PC-3 (cell line): ENCODE measurements at regions not wholly inside any gene's neighbourhood (a gene's known extent, or its start where the extent isn't known, plus 50 kb on each side); places are given as distances from the start of the nearest gene placed in this dataset.

Experiments used
- ATAC-seq: fragments of 200-7000 bp; cut with Tn5 transposase; 2 replicates; pipeline ENCODE4 v1.9.1; 2020; ENCODE audit warnings: mild to moderate bottlenecking, moderate library complexity
- BruUV-seq: library from RNA; stranded (reverse); fragments of 400-500 nt; replicated peaks from 2 replicates; lab custom pipeline; 2021; lab: Mats Ljungman, UMichigan
- CTCF ChIA-PET: fragments of 300-600 bp; sonication (Branson Sonifier 250); formaldehyde crosslinking; loops from one replicate; lab custom pipeline; 2022; ENCODE audit warnings: antibody characterized with exemption; lab: Charles Lee
- POLR2A ChIA-PET: fragments of 300-600 bp; sonication (Branson Sonifier 250); formaldehyde crosslinking; loops from one replicate; lab custom pipeline; 2022; ENCODE audit warnings: antibody characterized with exemption; ENCODE audit not compliant: unreplicated experiment; lab: Charles Lee
- DNase-seq: peaks from one replicate; pipeline ENCODE4 v3.0.0-alpha.2; 2015
- H2AFZ ChIP-seq: fragments of 300-600 bp; sonication (generic); 2 replicates; pipeline ENCODE4 v1.6.0; 2016; ENCODE audit warnings: antibody characterized with exemption, low read length
- H3F3A ChIP-seq: fragments of 300-600 bp; sonication (generic); one replicate; pipeline ENCODE4 v1.6.0; 2017; ENCODE audit warnings: antibody characterized with exemption, low read length, control low read depth, mild to moderate bottlenecking; ENCODE audit not compliant: unreplicated experiment
- H3K27ac ChIP-seq: fragments of 300-600 bp; sonication (generic); 2 replicates; pipeline ENCODE4 v1.5.1; 2016; ENCODE audit warnings: mild to moderate bottlenecking, low read length
- H3K27me3 ChIP-seq: fragments of 300-600 bp; sonication (generic); 2 replicates; pipeline ENCODE4 v1.6.1; 2016; ENCODE audit warnings: low read length, mixed read lengths
- H3K36me3 ChIP-seq: fragments of 300-600 bp; sonication (generic); 2 replicates; pipeline ENCODE4 v1.6.1; 2016; ENCODE audit warnings: low read depth, mixed run types, low read length, mixed read lengths
- H3K4me1 ChIP-seq: fragments of 300-600 bp; sonication (generic); 2 replicates; pipeline ENCODE4 v1.5.1; 2016; ENCODE audit warnings: low read length; ENCODE audit not compliant: insufficient read depth
- H3K4me2 ChIP-seq: fragments of 300-600 bp; sonication (generic); 2 replicates; pipeline ENCODE4 v1.6.0; 2016; ENCODE audit warnings: low read length
- H3K4me3 ChIP-seq: fragments of 300-600 bp; sonication (generic); 2 replicates; pipeline ENCODE4 v1.5.1; 2016; ENCODE audit warnings: mild to moderate bottlenecking, low read length, mixed read lengths
- H3K79me2 ChIP-seq: fragments of 300-600 bp; sonication (generic); 2 replicates; pipeline ENCODE4 v1.6.1; 2017; ENCODE audit warnings: low read length, mixed read lengths
- H3K9ac ChIP-seq: fragments of 300-600 bp; sonication (generic); 2 replicates; pipeline ENCODE4 v1.6.0; 2016; ENCODE audit warnings: mild to moderate bottlenecking, low read length
- H3K9me2 ChIP-seq: fragments of 300-600 bp; sonication (generic); replicated peaks from 2 replicates; pipeline ENCODE4 v1.6.1; 2016; ENCODE audit warnings: mixed run types, low read length, mixed read lengths
- H3K9me3 ChIP-seq: fragments of 300-600 bp; sonication (generic); 2 replicates; pipeline ENCODE4 v1.6.1; 2016; ENCODE audit warnings: low read length, mixed read lengths
- H4K20me1 ChIP-seq: fragments of 300-600 bp; sonication (generic); 2 replicates; pipeline ENCODE4 v1.6.1; 2016; ENCODE audit warnings: low read length, mixed read lengths
- EZH2 ChIP-seq: fragments of 300-600 bp; sonication (generic); IDR thresholded peaks from one replicate; pipeline ENCODE4 v1.6.1; 2017; ENCODE audit warnings: antibody characterized with exemption, mild to moderate bottlenecking, low read length; ENCODE audit not compliant: unreplicated experiment
- EZH2phosphoT487 ChIP-seq: fragments of 300-600 bp; sonication (generic); IDR thresholded peaks from 2 replicates; pipeline ENCODE4 v1.6.1; 2018; ENCODE audit warnings: mild to moderate bottlenecking, antibody characterized with exemption, low read length, borderline replicate concordance
- intact Hi-C: fragments of 100-400 bp; cut with micrococcal nuclease; formaldehyde crosslinking; loops from 2 replicates; pipeline ENCODE4 v1.9.0; 2023
- TF ChIP-seq, protein P1 (sequence below): fragments of 300-600 bp; sonication (generic); conservative IDR thresholded peaks from 2 replicates; pipeline ENCODE4 v1.5.1; 2017; ENCODE audit warnings: antibody characterized with exemption, low read depth, mild to moderate bottlenecking, low read length

DNA sequence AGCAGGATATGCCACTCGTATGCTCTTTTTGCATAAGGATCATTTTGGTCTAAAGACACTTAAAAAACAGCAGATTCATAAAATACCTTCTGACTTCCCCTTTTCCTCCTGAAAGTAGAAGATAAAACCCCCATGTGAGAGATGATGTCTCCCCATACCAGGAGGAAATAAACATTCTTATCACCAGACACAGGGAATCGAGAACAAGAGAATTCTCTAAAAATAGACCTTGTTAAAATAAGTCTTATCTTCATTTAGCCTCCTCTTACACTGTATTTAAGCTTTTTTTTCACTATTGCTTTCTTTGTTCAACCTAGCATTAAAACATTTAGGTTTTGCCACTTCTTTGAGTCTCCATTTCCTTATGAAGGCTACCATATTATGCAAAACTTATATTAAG is 709.3 kb downstream of the KCNT2 start:
- no peak overlapping the region for H3K27ac ChIP-seq
- H3K4me2 ChIP-seq: no peak overlapping the region
- H3K36me3 ChIP-seq: no peaks in the 10 kb centered on the region
- TF ChIP-seq, protein P1, sequence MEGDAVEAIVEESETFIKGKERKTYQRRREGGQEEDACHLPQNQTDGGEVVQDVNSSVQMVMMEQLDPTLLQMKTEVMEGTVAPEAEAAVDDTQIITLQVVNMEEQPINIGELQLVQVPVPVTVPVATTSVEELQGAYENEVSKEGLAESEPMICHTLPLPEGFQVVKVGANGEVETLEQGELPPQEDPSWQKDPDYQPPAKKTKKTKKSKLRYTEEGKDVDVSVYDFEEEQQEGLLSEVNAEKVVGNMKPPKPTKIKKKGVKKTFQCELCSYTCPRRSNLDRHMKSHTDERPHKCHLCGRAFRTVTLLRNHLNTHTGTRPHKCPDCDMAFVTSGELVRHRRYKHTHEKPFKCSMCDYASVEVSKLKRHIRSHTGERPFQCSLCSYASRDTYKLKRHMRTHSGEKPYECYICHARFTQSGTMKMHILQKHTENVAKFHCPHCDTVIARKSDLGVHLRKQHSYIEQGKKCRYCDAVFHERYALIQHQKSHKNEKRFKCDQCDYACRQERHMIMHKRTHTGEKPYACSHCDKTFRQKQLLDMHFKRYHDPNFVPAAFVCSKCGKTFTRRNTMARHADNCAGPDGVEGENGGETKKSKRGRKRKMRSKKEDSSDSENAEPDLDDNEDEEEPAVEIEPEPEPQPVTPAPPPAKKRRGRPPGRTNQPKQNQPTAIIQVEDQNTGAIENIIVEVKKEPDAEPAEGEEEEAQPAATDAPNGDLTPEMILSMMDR: no peak
- no peak for TF ChIP-seq EZH2phosphoT487
- TF ChIP-seq EZH2: no peak
- no peaks in the 10 kb centered on the region for H3K27me3 ChIP-seq
- H3K4me3 ChIP-seq: no peak overlapping the region
- H3F3A ChIP-seq: no peaks in the 10 kb centered on the region
- no peaks in the 10 kb centered on the region for H3K9me3 ChIP-seq
- intact Hi-C loops: no loop called here
- ChIA-PET CTCF (no interaction called here), POLR2A (no interaction called here)
- H3K9ac ChIP-seq: no peak overlapping the region
- H3K4me1 ChIP-seq: no peaks in the 10 kb centered on the region
- no peak overlapping the region for H2AFZ ChIP-seq
- DNase-seq (no peak), ATAC-seq (no peak)
- no peaks in the 10 kb centered on the region for H3K79me2 ChIP-seq
- H4K20me1 ChIP-seq: no peaks in the 10 kb centered on the region
- H3K9me2 ChIP-seq: no peaks in the 10 kb centered on the region
- BruUV-seq: no TSS peak

DNA sequence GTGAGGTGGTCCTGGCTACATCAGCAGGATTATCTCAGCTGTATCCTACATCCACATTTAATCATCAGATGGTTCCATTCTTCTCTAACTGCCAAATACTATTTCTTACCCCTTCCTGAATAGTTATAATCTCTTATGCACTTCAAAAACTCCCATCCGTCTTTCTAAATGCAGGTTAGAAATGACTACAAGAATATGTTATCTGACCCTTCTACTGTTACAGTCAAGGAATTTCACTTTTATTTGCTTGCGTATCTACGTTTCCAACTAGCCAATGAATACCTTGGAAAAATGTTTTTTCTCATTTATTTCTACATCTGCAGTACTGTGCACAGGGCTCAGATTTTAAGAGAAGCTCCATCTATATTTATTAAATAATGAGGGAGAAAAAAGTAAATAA is 709.9 kb downstream of the KCNT2 start:
- ChIA-PET CTCF (no interaction called here), POLR2A (no interaction called here)
- H3K27me3 ChIP-seq: no peaks in the 10 kb centered on the region
- H3K27ac ChIP-seq: no peak overlapping the region
- DNase-seq (no peak), ATAC-seq (no peak)
- H3K79me2 ChIP-seq: no peaks in the 10 kb centered on the region
- no peaks in the 10 kb centered on the region for H3K9me2 ChIP-seq
- no peak for TF ChIP-seq EZH2
- no peak for TF ChIP-seq EZH2phosphoT487
- TF ChIP-seq, protein P1: no peak
- H3K9me3 ChIP-seq: no peaks in the 10 kb centered on the region
- H3K4me2 ChIP-seq: no peak overlapping the region
- no peak overlapping the region for H3K9ac ChIP-seq
- H3F3A ChIP-seq: no peaks in the 10 kb centered on the region
- no peak overlapping the region for H2AFZ ChIP-seq
- no peaks in the 10 kb centered on the region for H3K36me3 ChIP-seq
- intact Hi-C loops: no loop called here
- no TSS peak for BruUV-seq
- H4K20me1 ChIP-seq: no peaks in the 10 kb centered on the region
- H3K4me3 ChIP-seq: no peak overlapping the region
- H3K4me1 ChIP-seq: no peaks in the 10 kb centered on the region

DNA sequence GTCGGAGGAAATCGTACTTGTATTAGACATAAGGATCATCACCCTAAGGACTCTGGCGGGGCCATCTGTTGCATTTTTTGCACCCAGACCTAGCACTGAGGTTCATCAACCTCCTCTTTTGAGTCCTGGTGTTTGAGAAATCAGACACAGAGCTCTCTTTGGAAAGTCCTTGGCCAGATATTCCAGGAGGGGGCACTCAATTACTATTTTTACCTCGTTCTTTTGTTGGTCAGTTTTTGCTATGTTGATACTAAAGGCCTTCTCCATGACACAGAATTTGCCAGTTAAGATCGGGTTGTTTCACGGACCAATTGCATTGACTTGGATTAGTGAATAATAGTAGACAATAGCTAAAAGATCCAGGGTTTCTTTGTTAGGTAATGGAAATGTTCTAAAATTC is 711.2 kb downstream of the KCNT2 start:
- peak; percentile 22 for DNase-seq
- intact Hi-C loops: no loop called here
- no peak overlapping the region for H3K4me2 ChIP-seq
- H2AFZ ChIP-seq: no peak overlapping the region
- ChIA-PET CTCF (interaction anchor here (0.6 to 0.8 kb wide), 3 partner anchors 9 to 767 kb away, joined by 4 to 5 read pairs (median 5); no protein-coding TSS in a partner anchor), POLR2A (no interaction called here)
- no peaks in the 10 kb centered on the region for H3K27me3 ChIP-seq
- H3K4me1 ChIP-seq: no peaks in the 10 kb centered on the region
- BruUV-seq: no TSS peak
- H3F3A ChIP-seq: no peaks in the 10 kb centered on the region
- no peaks in the 10 kb centered on the region for H3K9me2 ChIP-seq
- no peaks in the 10 kb centered on the region for H3K36me3 ChIP-seq
- no peak overlapping the region for H3K9ac ChIP-seq
- no peak for ATAC-seq
- no peaks in the 10 kb centered on the region for H4K20me1 ChIP-seq
- no peak overlapping the region for H3K27ac ChIP-seq
- TF ChIP-seq EZH2phosphoT487: no peak
- TF ChIP-seq, protein P1: peak; percentile 31
- no peak overlapping the region for H3K4me3 ChIP-seq
- no peaks in the 10 kb centered on the region for H3K79me2 ChIP-seq
- no peaks in the 10 kb centered on the region for H3K9me3 ChIP-seq
